Transverse colon (tissue), 4 donors: ENCODE measurements at regions not wholly inside any gene's neighbourhood (a gene's known extent, or its start where the extent isn't known, plus 50 kb on each side); places are given as distances from the start of the nearest gene placed in this dataset.

Experiments
- DNase-seq: peaks from one replicate; pipeline ENCODE4 v3.0.0-alpha.2; 2019
- H3K27ac ChIP-seq, 4 donors: fragments of 200-600 bp; sonication (generic); 2 replicates each; pipeline ENCODE4 v1.5.1; 2016 to 2018; ENCODE audit warnings: inconsistent platforms in 4 of 4
- H3K27me3 ChIP-seq: fragments of 200-600 bp; sonication (generic); 2 replicates; pipeline ENCODE4 v1.5.1; 2017; ENCODE audit warnings: inconsistent platforms
- H3K36me3 ChIP-seq, 4 donors: fragments of 200-600 bp; sonication (generic); 2 replicates each; pipeline ENCODE4 v1.5.1; 2017 to 2019; ENCODE audit warnings: inconsistent platforms in 4 of 4
- H3K4me1 ChIP-seq, 4 donors: fragments of 200-600 bp; sonication (generic); 2 replicates each; pipeline ENCODE4 v1.5.1; 2017 to 2020; ENCODE audit warnings: inconsistent platforms in 4 of 4
- H3K4me3 ChIP-seq, 4 donors: fragments of 200-600 bp; sonication (generic); 1 replicate in 1 of 4; 2 replicates in 3 of 4; pipeline versions ENCODE4 v1.5.1 to v1.6.1; 2017 to 2019; ENCODE audit warnings: inconsistent platforms in 4 of 4
- H3K9me3 ChIP-seq, 2 donors: fragments of 200-600 bp; sonication (generic); 2 replicates each; pipeline ENCODE4 v1.5.1; 2017 to 2019; ENCODE audit warnings: inconsistent platforms in 2 of 2
- EP300 ChIP-seq: sonication (generic); formaldehyde crosslinking; IDR thresholded peaks from one replicate; pipeline ENCODE4 v1.6.1; 2017; ENCODE audit warnings: antibody characterized with exemption, low read depth
- POLR2A ChIP-seq: fragments of 450-650 bp; IDR thresholded peaks from one replicate; pipeline ENCODE4 v1.6.1; 2016; ENCODE audit warnings: antibody characterized with exemption, mild to moderate bottlenecking, moderate library complexity
- POLR2AphosphoS5 ChIP-seq, 3 donors: sonication (generic); formaldehyde crosslinking; IDR thresholded peaks; one replicate each; pipeline ENCODE4 v1.6.1; 2016; ENCODE audit warnings: antibody characterized with exemption in 3 of 3
- WGBS, 2 donors: methylation state at CpG; one replicate each; pipeline ENCODE4 v1.1.5; 2018; ENCODE audit warnings: low coverage in 1 of 2; 5-methylcytosine and 5-hydroxymethylcytosine counted together
- in situ Hi-C, 4 donors: fragments of 200-750 bp; cut with MboI; loops; one replicate each; pipeline versions ENCODE4 v1.15.0 to v1.15.1; 2017; ENCODE audit warnings: low sequenced_read_pairs in 3 of 4, low pct_ligation_motif_present in 1 of 4, low pct_unique_long_range_greater_than_20kb in 1 of 4
- intact Hi-C: fragments of 100-400 bp; cut with DNase I; formaldehyde crosslinking; loops from one replicate; pipeline ENCODE4 v1.15.1; 2023; ENCODE audit warnings: low total_unique reads
- TF ChIP-seq, protein P1 (sequence below), 5 experiments: fragments of 200-600 bp in 3 of 5; fragments of 450-650 bp in 2 of 5; sonication (generic) in 3 of 5; IDR thresholded peaks; 1 replicate in 2 of 5; 2 replicates in 3 of 5; pipeline ENCODE4 v1.5.1; 2016 to 2017; ENCODE audit warnings: antibody characterized with exemption in 5 of 5, inconsistent platforms in 3 of 5, mild to moderate bottlenecking in 2 of 5, moderate library complexity in 1 of 5

DNA sequence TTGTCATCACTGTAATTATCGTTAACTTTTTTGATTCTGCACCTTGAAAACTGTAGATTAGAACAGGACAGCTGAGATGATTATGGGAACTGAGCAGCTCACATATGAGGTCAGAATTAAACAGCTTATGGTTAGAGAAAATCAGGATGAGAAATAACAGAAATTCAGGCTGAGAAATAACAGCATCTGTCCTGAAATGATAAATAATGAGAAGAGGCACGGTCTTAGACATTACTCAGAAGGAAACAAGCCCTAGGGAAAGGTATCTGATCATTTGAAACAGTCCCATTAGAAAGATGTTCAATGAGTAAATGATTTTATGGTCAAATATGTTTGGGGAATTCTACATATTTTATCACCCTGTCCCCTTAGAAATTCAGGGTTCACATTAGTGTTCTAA is 65.6 kb upstream of the PCGF5 start:
- DNase-seq = no peak
- intact Hi-C loops (no loop called here), in situ Hi-C loops (no loop called here)

DNA sequence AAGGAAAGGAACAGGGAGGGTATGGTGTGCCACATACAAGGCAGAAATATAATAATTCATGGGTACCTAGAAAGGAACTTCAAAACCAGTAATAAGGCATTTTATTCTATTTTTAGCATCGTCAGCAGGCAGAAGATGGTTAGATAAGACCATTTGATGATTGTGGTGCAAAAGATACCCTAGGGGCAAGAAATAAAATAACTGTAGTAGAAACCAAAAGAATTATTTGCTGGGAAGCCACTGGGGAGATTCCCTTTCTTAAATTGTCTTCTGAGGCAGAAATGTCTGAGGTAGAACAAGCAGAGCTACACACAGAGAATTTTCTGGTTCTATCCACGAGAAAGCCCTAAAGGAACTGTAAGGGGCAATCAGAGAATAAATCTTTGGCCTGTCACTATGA is 64.3 kb upstream of the PCGF5 start:
- no peak overlapping the region for H3K27ac ChIP-seq
- no peaks in the 10 kb centered on the region for H3K36me3 ChIP-seq
- H3K9me3 ChIP-seq = no peaks in the 10 kb centered on the region
- in situ Hi-C loops (no loop called here), intact Hi-C loops (no loop called here)
- no peak for TF ChIP-seq POLR2AphosphoS5 (IDR thresholded peaks at IDR 0.05)
- TF ChIP-seq POLR2A = no peak
- TF ChIP-seq, protein P1, sequence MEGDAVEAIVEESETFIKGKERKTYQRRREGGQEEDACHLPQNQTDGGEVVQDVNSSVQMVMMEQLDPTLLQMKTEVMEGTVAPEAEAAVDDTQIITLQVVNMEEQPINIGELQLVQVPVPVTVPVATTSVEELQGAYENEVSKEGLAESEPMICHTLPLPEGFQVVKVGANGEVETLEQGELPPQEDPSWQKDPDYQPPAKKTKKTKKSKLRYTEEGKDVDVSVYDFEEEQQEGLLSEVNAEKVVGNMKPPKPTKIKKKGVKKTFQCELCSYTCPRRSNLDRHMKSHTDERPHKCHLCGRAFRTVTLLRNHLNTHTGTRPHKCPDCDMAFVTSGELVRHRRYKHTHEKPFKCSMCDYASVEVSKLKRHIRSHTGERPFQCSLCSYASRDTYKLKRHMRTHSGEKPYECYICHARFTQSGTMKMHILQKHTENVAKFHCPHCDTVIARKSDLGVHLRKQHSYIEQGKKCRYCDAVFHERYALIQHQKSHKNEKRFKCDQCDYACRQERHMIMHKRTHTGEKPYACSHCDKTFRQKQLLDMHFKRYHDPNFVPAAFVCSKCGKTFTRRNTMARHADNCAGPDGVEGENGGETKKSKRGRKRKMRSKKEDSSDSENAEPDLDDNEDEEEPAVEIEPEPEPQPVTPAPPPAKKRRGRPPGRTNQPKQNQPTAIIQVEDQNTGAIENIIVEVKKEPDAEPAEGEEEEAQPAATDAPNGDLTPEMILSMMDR (IDR thresholded peaks at IDR 0.05) = no peak
- TF ChIP-seq EP300 = no peak
- H3K27me3 ChIP-seq = no peaks in the 10 kb centered on the region
- no peak overlapping the region for H3K4me3 ChIP-seq
- no peak for DNase-seq
- 69 to 76% methylated on average over 2 of the region's 2 CpGs for WGBS, 2 donors
- no peaks in the 10 kb centered on the region for H3K4me1 ChIP-seq

More for the DNA sequence above, 65.6 kb upstream of the PCGF5 start:
- H3K27me3 ChIP-seq = no peaks in the 10 kb centered on the region
- 73 to 78% methylated on average over 2 of the region's 2 CpGs for WGBS, 2 donors
- H3K9me3 ChIP-seq = no peaks in the 10 kb centered on the region
- H3K36me3 ChIP-seq = no peaks in the 10 kb centered on the region
- H3K4me1 ChIP-seq = no peaks in the 10 kb centered on the region
- no peak overlapping the region for H3K4me3 ChIP-seq
- no peak overlapping the region for H3K27ac ChIP-seq
- TF ChIP-seq POLR2AphosphoS5 (IDR thresholded peaks at IDR 0.05) = no peak
- TF ChIP-seq POLR2A = no peak
- TF ChIP-seq, protein P1 (IDR thresholded peaks at IDR 0.05) = no peak
- no peak for TF ChIP-seq EP300

DNA sequence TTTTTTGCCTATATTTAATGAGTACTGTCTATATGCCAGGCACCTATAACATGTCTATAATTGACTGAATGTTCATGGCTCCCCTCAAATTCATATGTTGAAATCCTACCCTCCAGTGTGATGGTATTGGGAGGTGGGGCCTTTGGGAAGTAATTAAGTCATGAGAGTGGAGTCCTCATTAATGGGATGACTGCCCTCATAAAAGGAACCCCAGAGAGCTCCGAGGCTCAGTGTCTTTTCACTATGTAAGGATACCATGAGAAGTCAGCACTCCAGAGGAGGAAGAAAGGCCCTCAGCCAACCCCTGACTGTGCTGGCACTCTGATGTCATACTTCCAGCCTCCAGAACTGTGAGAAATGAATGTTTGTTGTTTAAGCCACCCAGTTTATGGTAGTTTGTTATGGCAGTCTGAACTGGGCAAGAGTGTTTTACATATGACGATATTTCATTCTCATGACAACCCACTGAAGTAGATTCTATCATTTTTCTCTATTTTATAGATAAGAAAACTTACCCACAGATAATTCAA is 61.1 kb upstream of the PCGF5 start:
- no peak for DNase-seq
- Histone ChIP-seq H3K9me3 (no peaks in the 10 kb centered on the region), H3K4me1 (peaks cover 4 to 14% (median 11%) of the 10 kb centered on the region in 4 donors), H3K27ac (no peak overlapping the region), H3K36me3 (no peaks in the 10 kb centered on the region), H3K4me3 (no peak overlapping the region), H3K27me3 (no peaks in the 10 kb centered on the region)
- in situ Hi-C loops (no loop called here), intact Hi-C loops (no loop called here)
- TF ChIP-seq, protein P1 (IDR thresholded peaks at IDR 0.05) = no peak
- TF ChIP-seq POLR2A (no peak), EP300 (no peak), POLR2AphosphoS5 (IDR thresholded peaks at IDR 0.05) (no peak)
- WGBS, 2 donors = 75 to 88% methylated on average over 1 to 2 of the region's 2 CpGs

- WGBS, 2 donors = 0 to 9% methylated on average over 2 to 13 of the region's 13 CpGs
Measured at GRCh38 chr10:91162050-91162494, 58.4 kb upstream of the PCGF5 start.

More at GRCh38 chr10:91162050-91162494, 58.4 kb upstream of the PCGF5 start:
- Histone ChIP-seq H3K4me1 (peaks cover 4 to 29% (median 11%) of the 10 kb centered on the region in 4 donors), H3K36me3 (no peaks in the 10 kb centered on the region), H3K27ac (peak overlapping the region; percentile 92 to 98 (median 97)), H3K9me3 (no peaks in the 10 kb centered on the region), H3K4me3 (peak overlapping the region; percentile 69 to 98 (median 95)), H3K27me3 (no peaks in the 10 kb centered on the region)
- TF ChIP-seq EP300 (no peak), POLR2AphosphoS5 (IDR thresholded peaks at IDR 0.05) (no peak)
- intact Hi-C loops = no loop called here
- DNase-seq = no peak
- in situ Hi-C loops = loop anchor here in 1 of 4 donors (10.0 kb wide), 1 partner anchor 53 kb away; no protein-coding TSS in a partner anchor
